K562 (cell line): ENCODE measurements at regions not wholly inside any gene's neighbourhood (a gene's known extent, or its start where the extent isn't known, plus 50 kb on each side); places are given as distances from the start of the nearest gene placed in this dataset.

ENCODE experiments used
- ATAC-seq: fragments of 200-7000 bp; cut with Tn5 transposase; 3 replicates; pipeline ENCODE4 v1.9.1; 2020; ENCODE audit warnings: moderate library complexity
- BruUV-seq: library from RNA; stranded (reverse); fragments of 400-500 nt; replicated peaks from 2 replicates; lab custom pipeline; 2021; lab: Mats Ljungman, UMichigan
- CTCF ChIA-PET: fragments of 300-600 bp; formaldehyde crosslinking; extraction: SDS; loops from one replicate; lab custom pipeline; 2021; ENCODE audit warnings: low intra/inter-chr PET ratio; lab: Yijun Ruan, JAX
- POLR2A ChIA-PET: fragments of 300-600, 350-650 bp; sonication (Branson Sonifier 250); formaldehyde crosslinking; extraction: SDS; loops from one replicate; lab custom pipeline; 2021; ENCODE audit warnings: antibody characterized with exemption, inconsistent platforms; lab: Yijun Ruan, JAX
- DNase-seq, 4 experiments: peaks; one replicate each; pipeline versions ENCODE4 v3.0.0 to v3.0.0-alpha.2; 2011 to 2018; ENCODE audit warnings: low spot score in 3 of 4, mixed read lengths in 3 of 4; ENCODE audit errors: extremely low read depth in 1 of 4
- FAIRE-seq: peaks from 2 replicates; lab custom pipeline; 2011; peaks lifted over from hg19 to GRCh38; lab: Jason Lieb, UNC
- H2AFZ ChIP-seq: 2 replicates; pipeline ENCODE4 v1.6.0; 2011; ENCODE audit warnings: low read depth, low read length, control low read depth, inconsistent platforms
- H3K27ac ChIP-seq: fragments of 200-600 bp; 3 replicates; pipeline ENCODE4 v1.8.0; 2011; ENCODE audit warnings: low read depth, mild to moderate bottlenecking, control low read depth, inconsistent platforms, low read length, moderate library complexity, mixed read lengths; ENCODE audit errors: extremely low read depth
- H3K27me3 ChIP-seq, 2 experiments: fragments of 300-600 bp in 1 of 2; 2 replicates in 1 of 2; 3 replicates in 1 of 2; pipeline versions ENCODE4 v1.6.0 to v1.8.0; 2011; ENCODE audit warnings: inconsistent platforms in 2 of 2, low read length in 2 of 2, mild to moderate bottlenecking in 1 of 2, mixed read lengths in 1 of 2, moderate library complexity in 1 of 2; ENCODE audit not compliant: control insufficient read depth in 2 of 2, insufficient read depth in 2 of 2
- H3K36me3 ChIP-seq: fragments of 300-600 bp; 3 replicates; pipeline ENCODE4 v1.8.0; 2011; ENCODE audit warnings: mild to moderate bottlenecking, low read length, inconsistent platforms; ENCODE audit not compliant: control insufficient read depth, insufficient read depth
- H3K4me1 ChIP-seq, 2 experiments: fragments of 200-600 bp in 1 of 2; replicated peaks in 1 of 2; 2 replicates in 1 of 2; 3 replicates in 1 of 2; pipeline versions ENCODE4 v1.5.1 to v1.8.0; 2011; ENCODE audit warnings: inconsistent platforms in 2 of 2, low read length in 2 of 2, mild to moderate bottlenecking in 1 of 2, mixed read lengths in 1 of 2, moderate library complexity in 1 of 2; ENCODE audit not compliant: control insufficient read depth in 2 of 2, insufficient read depth in 2 of 2
- H3K4me2 ChIP-seq: 2 replicates; pipeline ENCODE4 v1.6.1; 2011; ENCODE audit warnings: low read length, control low read depth, inconsistent platforms, mixed read lengths; ENCODE audit not compliant: insufficient read depth
- H3K4me3 ChIP-seq: fragments of 200-600 bp; sonication (generic), shearing (Covaris generic); 2 replicates; pipeline ENCODE4 v1.5.1; 2016; ENCODE audit warnings: control low read depth, inconsistent platforms
- H3K79me2 ChIP-seq: fragments of 200-600 bp; 3 replicates; pipeline ENCODE4 v1.8.0; 2011; ENCODE audit warnings: low read length, inconsistent platforms; ENCODE audit not compliant: control insufficient read depth, insufficient read depth
- H3K9ac ChIP-seq, 2 experiments: 2 replicates each; pipeline versions ENCODE4 v1.6.0 to v1.6.1; 2011; ENCODE audit warnings: low read depth in 2 of 2, low read length in 2 of 2, control low read depth in 1 of 2, inconsistent platforms in 1 of 2, mild to moderate bottlenecking in 1 of 2, mixed read lengths in 1 of 2; ENCODE audit not compliant: insufficient read depth in 1 of 2
- H3K9me1 ChIP-seq: one replicate; pipeline ENCODE4 v1.6.0; 2011; ENCODE audit warnings: inconsistent platforms, mild to moderate bottlenecking, low read length, moderate library complexity; ENCODE audit not compliant: control insufficient read depth, insufficient read depth
- H3K9me3 ChIP-seq: replicated peaks from 2 replicates; pipeline ENCODE4 v1.5.1; 2011; ENCODE audit warnings: low read depth, low read length, inconsistent platforms; ENCODE audit not compliant: control insufficient read depth, insufficient read depth
- H4K20me1 ChIP-seq: replicated peaks from 2 replicates; pipeline ENCODE4 v1.6.1; 2011; ENCODE audit warnings: low read length, inconsistent platforms, mixed read lengths; ENCODE audit not compliant: control insufficient read depth, insufficient read depth
- CTCF ChIP-seq, 3 experiments: IDR thresholded peaks in 2 of 3; conservative IDR thresholded peaks in 1 of 3; 2 replicates each; pipeline ENCODE4 v1.5.1; 2011 to 2012; ENCODE audit warnings: low read length in 3 of 3, mild to moderate bottlenecking in 3 of 3, control low read depth in 2 of 3, improper control_type of control experiment in 1 of 3, inconsistent platforms in 1 of 3, low read depth in 1 of 3, mixed read lengths in 1 of 3, moderate library complexity in 1 of 3; ENCODE audit not compliant: insufficient read depth in 2 of 3
- E2F3 ChIP-seq: fragments of 250-450 bp; sonication (Bioruptor Pico); IDR thresholded peaks from 2 replicates; pipeline ENCODE4 v1.4.0; 2020; ENCODE audit warnings: mild to moderate bottlenecking
- ERF ChIP-seq: fragments of 450-650 bp; formaldehyde crosslinking; IDR thresholded peaks from 2 replicates; pipeline ENCODE4 v1.4.0; 2020; ENCODE audit warnings: mild to moderate bottlenecking, mixed read lengths
- FOXJ3 ChIP-seq: sonication (generic); formaldehyde crosslinking; IDR thresholded peaks from 2 replicates; pipeline ENCODE4 v1.4.0; 2020; ENCODE audit warnings: mild to moderate bottlenecking, missing genetic modification reagents
- FOXP4 ChIP-seq: sonication (generic); formaldehyde crosslinking; IDR thresholded peaks from 2 replicates; pipeline ENCODE4 v1.8.0; 2022; ENCODE audit warnings: mild to moderate bottlenecking, missing genetic modification reagents, borderline replicate concordance
- HDAC1 ChIP-seq, 2 experiments: fragments of 450-650 bp; IDR thresholded peaks; 2 replicates each; pipeline ENCODE4 v1.6.1; 2016 to 2017; ENCODE audit warnings: inconsistent platforms in 1 of 2, mild to moderate bottlenecking in 1 of 2, moderate library complexity in 1 of 2
- HNRNPL ChIP-seq: fragments of 200-400 bp; formaldehyde crosslinking; IDR thresholded peaks from 2 replicates; pipeline ENCODE4 v1.6.1; 2017; ENCODE audit warnings: low read depth, mild to moderate bottlenecking, low read length
- MCM2 ChIP-seq: fragments of 450-650 bp; IDR thresholded peaks from 2 replicates; pipeline ENCODE4 v1.6.1; 2017; ENCODE audit warnings: low read depth, mild to moderate bottlenecking
- POLR3G ChIP-seq: IDR thresholded peaks from 2 replicates; pipeline ENCODE4 v1.6.1; 2011; ENCODE audit not compliant: insufficient read length, insufficient replicate concordance; ENCODE audit errors: extremely low read depth
- RB1 ChIP-seq: fragments of 450-650 bp; IDR thresholded peaks from 2 replicates; pipeline ENCODE4 v1.6.1; 2017; ENCODE audit warnings: low read depth, mild to moderate bottlenecking
- SLC30A9 ChIP-seq: fragments of 250-450 bp; sonication (Bioruptor Pico); IDR thresholded peaks from 2 replicates; pipeline ENCODE4 v1.8.0; 2022; ENCODE audit warnings: mild to moderate bottlenecking, moderate library complexity
- ZNF431 ChIP-seq: sonication (generic); formaldehyde crosslinking; IDR thresholded peaks from 2 replicates; pipeline ENCODE4 v1.8.0; 2022; ENCODE audit warnings: mild to moderate bottlenecking, missing genetic modification reagents
- ZNF766 ChIP-seq: fragments of 200-800 bp; sonication (Bioruptor generic); conservative IDR thresholded peaks from 2 replicates; pipeline ENCODE4 v1.6.1; 2016; ENCODE audit warnings: missing genetic modification characterization, missing compliant biosample characterization
- WGBS: fragments of 100-300 bp; shearing (Covaris generic); methylation state at CpG from one replicate; pipeline ENCODE4 v1.1.6; 2016; ENCODE audit warnings: low coverage, mixed read lengths; ENCODE audit not compliant: insufficient coverage; ENCODE audit errors: missing lambda C conversion rate; 5-methylcytosine and 5-hydroxymethylcytosine counted together
- in situ Hi-C: fragments of 300-500 bp; cut with MboI; formaldehyde crosslinking; loops from 4 replicates; pipeline ENCODE4 v1.15.0; 2018; ENCODE audit warnings: inconsistent platforms, mixed read lengths
- intact Hi-C: fragments of 100-400 bp; cut with micrococcal nuclease; formaldehyde crosslinking; loops from 2 replicates; pipeline ENCODE4 v1.14.2; 2022

- no peak for ATAC-seq
- Histone ChIP-seq H3K9me3 (no peaks in the 10 kb centered on the region), H3K4me2 (no peak overlapping the region), H3K4me3 (no peak overlapping the region), H3K27me3 (no peaks in the 10 kb centered on the region), H4K20me1 (no peaks in the 10 kb centered on the region), H3K9me1 (no peaks in the 10 kb centered on the region), H3K36me3 (no peaks in the 10 kb centered on the region), H3K4me1 (no peaks in the 10 kb centered on the region), H3K9ac (no peak overlapping the region), H2AFZ (no peak overlapping the region), H3K79me2 (no peaks in the 10 kb centered on the region), H3K27ac (no peak overlapping the region)
- CTCF ChIA-PET = no interaction called here
- no TSS peak for BruUV-seq
- TF ChIP-seq HDAC1 (IDR thresholded peaks at IDR 0.05) (no peak), MCM2 (no peak)
- in situ Hi-C loops = no loop called here
- FAIRE-seq = no peak
- intact Hi-C loops = no loop called here
- POLR2A ChIA-PET = no interaction called here
- no peak for DNase-seq
- WGBS = 0% methylated on average over 3 of the region's 3 CpGs
These were observed 169.0 kb upstream of the PHYHIPL start for GRCh38 chr10:59007307-59008025.

- Histone ChIP-seq H3K27ac (no peak overlapping the region), H3K27me3 (no peaks in the 10 kb centered on the region), H3K4me2 (no peak overlapping the region), H3K4me1 (no peaks in the 10 kb centered on the region), H3K36me3 (no peaks in the 10 kb centered on the region), H3K79me2 (no peaks in the 10 kb centered on the region), H4K20me1 (no peaks in the 10 kb centered on the region), H3K9me3 (no peaks in the 10 kb centered on the region), H2AFZ (no peak overlapping the region), H3K9ac (no peak overlapping the region), H3K4me3 (no peak overlapping the region), H3K9me1 (no peaks in the 10 kb centered on the region)
- in situ Hi-C loops = no loop called here
- ChIA-PET POLR2A (no interaction called here), CTCF (no interaction called here)
- ATAC-seq (no peak), FAIRE-seq (no peak), DNase-seq (no peak)
- no TSS peak for BruUV-seq
- WGBS = 0% methylated on average over 1 of the region's 1 CpG
- intact Hi-C loops = no loop called here
- TF ChIP-seq FOXJ3 (CRISPR knock-in tag) (no peak), ZNF766 (no peak), E2F3 (CRISPR knock-in tag) (no peak), CTCF (IDR thresholded peaks at IDR 0.05 in 2 of 3, conservative IDR thresholded peaks at IDR 0.05 in 1 of 3; ENCODE audit: insufficient read depth in 2 of 3, low read depth in 1 of 3, low read length in 3 of 3) (no peak), HNRNPL (no peak), ZNF431 (no peak), FOXP4 (CRISPR knock-in tag) (no peak), POLR3G (no peak), RB1 (no peak), ERF (CRISPR knock-in tag) (no peak), SLC30A9 (CRISPR knock-in tag) (no peak)
These were observed 168.0 kb upstream of the PHYHIPL start for GRCh38 chr10:59008452-59008851.
